Aorta (tissue), 5 donors: ENCODE measurements at regions not wholly inside any gene's neighbourhood (a gene's known extent, or its start where the extent isn't known, plus 50 kb on each side); places are given as distances from the start of the nearest gene placed in this dataset.
"Not testable (repeated sequence)": the region's sequence is repeated elsewhere in the genome, so short reads cannot be mapped to it uniquely, and the experiment has no call there.

Source experiments
- ATAC-seq: fragments of 200-7000 bp; cut with Tn5 transposase; one replicate; pipeline ENCODE4 v1.9.1; 2022; ENCODE audit warnings: moderate library complexity; ENCODE audit not compliant: low FRiP score
- DNase-seq, 2 donors: peaks; one replicate each; pipeline ENCODE4 v3.0.0-alpha.2; 2020
- H3K27ac ChIP-seq, 2 donors: one replicate each; pipeline ENCODE4 v1.5.1; 2013; ENCODE audit warnings: low read length in 2 of 2, mild to moderate bottlenecking in 2 of 2, moderate library complexity in 2 of 2, control low read depth in 1 of 2, inconsistent platforms in 1 of 2, low read depth in 1 of 2
- H3K27me3 ChIP-seq, 2 donors: one replicate each; pipeline ENCODE4 v1.6.1; 2013; ENCODE audit warnings: control low read depth in 1 of 2, low read length in 1 of 2, mild to moderate bottlenecking in 1 of 2, moderate library complexity in 1 of 2; ENCODE audit not compliant: insufficient read depth in 2 of 2, control insufficient read depth in 1 of 2
- H3K36me3 ChIP-seq, 2 donors: one replicate each; pipeline ENCODE4 v1.6.1; 2013; ENCODE audit warnings: control low read depth in 1 of 2, low read length in 1 of 2, mild to moderate bottlenecking in 1 of 2; ENCODE audit not compliant: insufficient read depth in 2 of 2, control insufficient read depth in 1 of 2
- H3K4me1 ChIP-seq, 2 donors: one replicate each; pipeline ENCODE4 v1.6.1; 2013; ENCODE audit warnings: low read length in 2 of 2, control low read depth in 1 of 2, mild to moderate bottlenecking in 1 of 2, moderate library complexity in 1 of 2; ENCODE audit not compliant: insufficient read depth in 2 of 2, control insufficient read depth in 1 of 2
- H3K4me3 ChIP-seq, 2 donors: one replicate each; pipeline ENCODE4 v1.5.1; 2013; ENCODE audit warnings: low read length in 2 of 2, control low read depth in 1 of 2, mild to moderate bottlenecking in 1 of 2
- H3K9me3 ChIP-seq: one replicate; pipeline ENCODE4 v1.6.1; 2013; ENCODE audit warnings: mild to moderate bottlenecking, low read length; ENCODE audit not compliant: control insufficient read depth
- WGBS, 2 donors: extraction: QIAGEN DNeasy Blood & Tissue Kit; methylation state at CpG; one replicate each; pipeline ENCODE4 v1.1.7; 2013; 5-methylcytosine and 5-hydroxymethylcytosine counted together
- intact Hi-C, 2 donors: fragments of 100-400 bp; cut with DNase I; formaldehyde crosslinking; loops; one replicate each; pipeline versions ENCODE4 v1.14.2 to v1.15.0; 2022
- donor health status: healthy with polysubstance abuse.
- donor health status: Bipolar disorder and iron deficiency.
- donor health status: DM: no; HTN: no; CAD: no.
- donor health status: DM: no; HTN: no; CAD: no.
- donor health status: DM: yes; HTN: yes; CAD: no.

DNA sequence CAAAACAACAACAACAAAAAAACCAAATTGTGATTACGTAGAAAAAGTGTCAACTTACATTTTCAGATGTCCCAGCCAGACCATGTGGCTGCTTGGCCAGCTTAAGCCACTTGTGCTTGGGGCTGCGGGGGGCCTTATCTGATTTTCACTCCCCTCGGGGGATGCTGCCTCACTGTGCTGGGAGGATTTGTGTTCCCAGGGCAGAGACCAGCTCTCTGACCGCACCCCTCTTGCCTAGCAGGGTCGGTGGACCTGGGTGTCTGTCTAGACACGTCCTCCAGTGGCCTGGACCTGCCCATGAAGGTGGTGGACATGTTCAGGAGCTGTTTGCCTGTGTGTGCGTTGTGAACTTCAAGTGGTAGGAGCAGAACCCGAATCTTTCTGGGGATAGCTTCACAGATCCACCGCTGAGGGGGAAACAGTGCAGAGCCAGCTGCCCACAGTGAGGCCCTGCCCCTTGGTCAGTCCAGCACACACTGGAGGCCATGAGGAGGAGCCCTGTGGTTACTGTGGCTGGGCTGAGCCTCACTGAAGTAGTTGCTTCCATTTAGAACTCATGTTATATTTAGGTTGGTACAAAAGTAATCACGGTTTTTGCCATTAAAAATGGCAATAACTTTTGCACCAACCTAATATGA, 173.9 kb downstream of the ADRA2C start:
- 52 to 54% methylated on average over 10 of the region's 10 CpGs for WGBS, 2 donors
- ATAC-seq, H3K27ac ChIP-seq: not testable (repeated sequence)

DNA sequence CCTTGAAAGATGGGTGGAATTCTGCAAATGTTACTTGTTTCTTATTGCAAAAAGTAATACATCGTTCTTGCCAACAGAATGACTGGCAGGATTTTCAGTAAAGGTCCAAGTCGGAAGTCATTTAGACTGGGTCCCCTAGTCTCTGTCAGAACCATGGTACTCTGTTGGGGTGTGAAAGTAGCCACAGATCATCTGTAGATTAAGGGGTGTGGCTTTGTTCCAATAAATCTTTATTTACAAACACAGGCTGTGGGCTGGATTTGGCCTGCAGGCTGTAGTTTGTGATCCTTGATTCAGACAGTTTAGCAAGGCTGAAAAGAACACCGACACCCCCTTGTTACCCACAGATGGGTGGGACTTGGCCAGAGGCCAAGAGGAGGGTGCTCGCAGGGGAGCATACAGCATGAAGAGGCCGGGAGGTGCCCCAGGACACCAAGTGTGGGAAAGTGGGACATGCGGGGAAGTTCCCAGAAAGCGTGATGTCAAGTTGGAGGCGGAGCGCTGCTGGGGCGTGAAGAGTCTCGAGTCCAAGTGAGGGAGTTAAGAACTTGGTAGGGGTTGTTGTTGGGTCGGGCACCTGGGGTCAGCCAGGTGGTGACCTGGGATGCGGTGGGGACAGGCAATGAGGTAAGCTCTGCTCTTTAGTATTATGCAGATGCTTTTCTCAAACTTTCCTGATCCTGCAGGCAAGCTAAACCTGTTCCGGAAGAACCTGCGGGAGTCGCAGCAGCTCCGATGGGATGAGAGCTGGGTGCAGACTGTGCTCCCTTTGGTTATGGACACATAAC, 175.7 kb downstream of the ADRA2C start:
- H3K27me3 ChIP-seq, H3K27ac ChIP-seq, H3K4me1 ChIP-seq, H3K36me3 ChIP-seq, H3K9me3 ChIP-seq, H3K4me3 ChIP-seq, ATAC-seq, DNase-seq: not testable (repeated sequence)
- 47 to 51% methylated on average over 17 of the region's 17 CpGs for WGBS, 2 donors
- intact Hi-C loops = loop anchor here in 1 of 2 donors (10.0 kb wide), 1 partner anchor 167 kb away; no protein-coding TSS in a partner anchor

More for the DNA sequence above, 173.9 kb downstream of the ADRA2C start:
- not testable (repeated sequence) for H3K4me3 ChIP-seq, H3K9me3 ChIP-seq, DNase-seq, H3K27me3 ChIP-seq, H3K36me3 ChIP-seq, H3K4me1 ChIP-seq
- intact Hi-C loops = loop anchor here in 1 of 2 donors (10.0 kb wide), 1 partner anchor 165 kb away; no protein-coding TSS in a partner anchor

DNA sequence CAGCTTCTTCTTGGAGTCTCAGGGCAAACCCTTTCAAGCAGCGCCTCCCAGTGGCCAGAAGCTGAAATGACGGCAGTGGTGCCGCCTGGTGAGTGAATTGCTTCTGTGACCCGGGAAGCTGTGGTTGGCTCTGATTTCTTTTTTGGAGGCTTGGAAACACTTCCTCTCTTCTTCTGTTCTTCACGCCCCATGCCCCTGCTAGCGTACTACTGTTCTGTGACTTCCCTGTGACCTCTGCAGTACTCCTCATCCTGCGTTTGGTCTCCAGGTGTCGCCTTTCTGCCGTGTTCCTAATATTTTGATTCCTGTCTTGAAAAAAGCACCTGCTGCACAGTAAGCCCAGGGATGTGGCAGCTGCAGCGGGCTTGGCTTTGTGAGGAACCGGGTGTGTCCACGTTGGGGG, 176.4 kb downstream of the ADRA2C start:
- not testable (repeated sequence) for H3K27ac ChIP-seq, H3K27me3 ChIP-seq, H3K4me1 ChIP-seq, H3K4me3 ChIP-seq, ATAC-seq, H3K36me3 ChIP-seq, H3K9me3 ChIP-seq
- DNase-seq = peak in 1 of 2 donors; percentile 86
- WGBS, 2 donors = 5 to 8% methylated on average over 12 of the region's 12 CpGs
- intact Hi-C loops = loop anchor here in 1 of 2 donors (10.0 kb wide), 1 partner anchor 168 kb away; no protein-coding TSS in a partner anchor

DNA sequence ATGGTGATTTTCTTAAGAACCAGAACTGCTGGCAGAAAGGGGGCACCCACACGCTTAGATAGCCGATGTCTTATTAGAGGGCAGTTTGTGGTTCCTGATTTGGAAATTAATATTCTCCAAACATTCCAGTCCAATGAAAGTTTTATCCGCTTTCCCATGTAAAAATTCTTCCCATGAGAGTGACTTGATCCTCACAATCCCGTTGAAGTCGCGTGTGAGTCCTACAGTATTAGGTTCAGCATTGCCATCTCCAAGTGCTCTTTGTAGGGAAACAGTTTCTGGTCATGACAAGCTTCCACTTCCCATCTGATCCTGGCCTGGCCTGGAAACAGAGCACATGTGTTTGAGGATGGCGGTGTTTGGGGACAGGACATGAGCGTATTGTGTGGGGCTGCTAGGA, 176.9 kb downstream of the ADRA2C start:
- 34 to 43% methylated on average over 6 to 8 of the region's 8 CpGs for whole genome bisulfite sequencing, 2 donors
- H3K36me3 ChIP-seq, H3K27ac ChIP-seq, H3K9me3 ChIP-seq, DNase-seq, ATAC-seq, H3K4me1 ChIP-seq, H3K4me3 ChIP-seq, H3K27me3 ChIP-seq: not testable (repeated sequence)
- intact Hi-C loops = loop anchor here in 1 of 2 donors (10.0 kb wide), 1 partner anchor 168 kb away; no protein-coding TSS in a partner anchor

DNA sequence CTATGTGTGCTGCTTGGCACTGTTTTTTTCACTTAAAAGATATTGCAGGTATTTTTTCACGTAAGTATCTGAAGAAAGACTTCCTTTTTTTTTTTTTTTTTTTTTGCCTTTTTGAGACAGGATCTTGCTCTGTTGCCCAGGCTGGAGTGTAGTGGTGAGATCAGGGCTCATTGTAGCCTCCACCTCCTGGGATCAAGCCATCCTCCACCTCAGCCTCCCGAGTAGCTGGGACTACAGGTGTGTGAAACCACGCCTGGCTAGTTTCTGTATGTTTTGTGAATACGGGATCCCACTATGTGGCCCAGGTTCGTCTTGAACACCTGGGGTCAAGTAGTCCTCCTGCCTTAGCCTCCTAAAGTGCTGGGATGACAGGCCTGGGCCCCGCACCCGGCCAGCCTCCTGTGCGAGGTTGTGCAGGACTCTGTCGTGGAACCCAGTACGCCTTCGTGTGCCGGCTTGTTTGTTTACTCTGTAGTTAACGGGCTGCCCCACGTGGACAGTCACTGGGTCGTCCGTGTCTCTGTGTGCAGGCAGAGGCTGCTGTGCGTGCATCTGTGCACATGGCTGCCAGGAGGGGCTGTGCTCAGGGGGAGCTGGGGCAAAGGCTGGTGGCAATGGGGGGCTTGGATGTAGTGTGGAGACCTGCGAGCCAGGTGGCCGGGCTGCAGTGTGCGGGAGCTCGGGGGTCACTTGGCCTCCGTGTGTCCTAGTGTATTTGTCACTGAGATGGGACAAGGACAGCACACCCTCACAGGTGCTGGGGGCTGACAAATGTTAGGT, 179.5 kb downstream of the ADRA2C start:
- H3K4me3 ChIP-seq = no peak overlapping the region
- H3K36me3 ChIP-seq = no peaks in the 10 kb centered on the region
- ATAC-seq (no peak), DNase-seq (no peak)
- H3K27me3 ChIP-seq = no peaks in the 10 kb centered on the region
- intact Hi-C loops = loop anchor here in 1 of 2 donors (10.0 kb wide), 1 partner anchor 171 kb away; no protein-coding TSS in a partner anchor
- 90 to 91% methylated on average over 22 of the region's 22 CpGs for WGBS, 2 donors
- no peaks in the 10 kb centered on the region for H3K9me3 ChIP-seq
- no peak overlapping the region for H3K27ac ChIP-seq
- H3K4me1 ChIP-seq = no peaks in the 10 kb centered on the region

DNA sequence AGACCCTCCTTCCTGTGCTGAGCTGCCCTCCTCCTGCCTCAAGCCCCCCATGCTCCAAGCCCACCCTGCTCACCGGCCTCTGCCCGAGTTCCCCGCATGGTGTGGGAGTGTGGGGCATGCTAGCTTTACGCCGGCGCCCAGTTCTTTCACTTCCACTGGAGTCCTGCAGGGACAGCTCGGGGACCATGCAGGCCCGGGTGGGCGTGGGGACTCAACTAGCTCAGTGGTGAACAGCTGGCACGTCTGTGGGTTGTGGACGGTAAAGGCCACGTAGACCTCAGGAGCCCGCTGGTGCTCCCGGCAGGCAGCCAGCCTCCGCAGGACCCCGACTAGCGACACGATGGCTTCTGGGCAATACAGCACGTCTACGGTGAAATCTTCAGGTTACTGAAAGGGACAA, 180.4 kb downstream of the ADRA2C start:
- 91 to 93% methylated on average over 20 of the region's 20 CpGs for WGBS, 2 donors
- H3K36me3 ChIP-seq, H3K4me1 ChIP-seq, H3K27me3 ChIP-seq, H3K4me3 ChIP-seq, ATAC-seq, H3K9me3 ChIP-seq, H3K27ac ChIP-seq: not testable (repeated sequence)
- DNase-seq = peak in 1 of 2 donors; percentile 73
- intact Hi-C loops = loop anchor here in 1 of 2 donors (10.0 kb wide), 1 partner anchor 172 kb away; no protein-coding TSS in a partner anchor

DNA sequence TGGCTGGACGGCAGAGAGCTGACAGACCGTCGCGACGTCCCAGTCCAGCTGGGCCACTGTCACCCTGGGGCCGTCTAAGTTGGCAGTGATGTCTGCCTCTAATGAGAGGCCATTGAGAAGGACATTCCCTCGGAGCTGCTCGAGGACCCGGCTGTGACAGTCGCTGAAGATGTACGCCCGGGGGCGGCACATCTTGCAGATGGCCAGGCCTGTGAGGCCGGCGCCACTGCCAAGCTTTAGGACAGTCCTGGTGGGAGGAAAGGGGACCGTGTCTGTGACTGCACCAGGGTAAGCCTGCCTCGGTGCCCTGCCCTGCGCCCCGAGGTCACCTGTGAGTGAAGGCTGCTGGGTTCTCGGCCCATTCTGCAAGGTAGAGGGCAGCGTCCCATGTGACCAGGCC, 181.6 kb downstream of the ADRA2C start:
- 91 to 93% methylated on average over 21 of the region's 21 CpGs for WGBS, 2 donors
- H3K9me3 ChIP-seq, H3K36me3 ChIP-seq, H3K4me3 ChIP-seq, H3K27me3 ChIP-seq, H3K4me1 ChIP-seq, ATAC-seq, H3K27ac ChIP-seq, DNase-seq: not testable (repeated sequence)
- intact Hi-C loops = loop anchor here in 1 of 2 donors (10.0 kb wide), 1 partner anchor 173 kb away; no protein-coding TSS in a partner anchor

DNA sequence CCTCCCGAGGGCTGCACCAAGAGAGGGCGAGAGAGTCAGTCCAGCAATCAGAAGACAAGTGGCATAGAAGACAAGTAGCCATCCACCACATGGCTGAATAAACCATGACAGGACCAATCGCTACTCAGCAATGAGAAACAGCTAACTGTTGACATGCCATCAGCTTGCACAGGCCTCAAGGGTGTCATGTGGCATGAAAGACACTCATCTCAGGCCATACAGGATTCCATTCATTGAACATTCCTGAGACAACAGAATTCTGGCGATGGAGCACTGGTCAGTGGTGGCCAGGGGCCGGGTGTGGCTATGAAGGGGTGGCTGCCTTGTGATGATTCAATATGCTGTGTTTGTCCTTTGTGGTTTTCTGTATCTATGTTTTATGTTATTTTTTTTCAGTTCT, 182.0 kb downstream of the ADRA2C start:
- H3K4me3 ChIP-seq = not testable (repeated sequence)

More for the DNA sequence above, 182.0 kb downstream of the ADRA2C start:
- H3K4me1 ChIP-seq, ATAC-seq, H3K36me3 ChIP-seq, H3K27ac ChIP-seq, H3K9me3 ChIP-seq, H3K27me3 ChIP-seq, DNase-seq: not testable (repeated sequence)
- intact Hi-C loops = loop anchor here in 1 of 2 donors (10.0 kb wide), 1 partner anchor 173 kb away; no protein-coding TSS in a partner anchor
- 91 to 96% methylated on average over 5 of the region's 5 CpGs for WGBS, 2 donors
